Ascending aorta (tissue), 2 donors: ENCODE measurements at regions not wholly inside any gene's neighbourhood (a gene's known extent, or its start where the extent isn't known, plus 50 kb on each side); places are given as distances from the start of the nearest gene placed in this dataset.

Experiments
- DNase-seq, 2 donors: peaks; one replicate each; pipeline ENCODE4 v3.0.0-alpha.2; 2019; ENCODE audit warnings: low spot score in 2 of 2
- H3K27ac ChIP-seq, 2 donors: fragments of 200-600 bp; sonication (generic); one replicate each; pipeline ENCODE4 v1.5.1; 2016 to 2017; ENCODE audit warnings: mild to moderate bottlenecking in 1 of 2
- H3K27me3 ChIP-seq: fragments of 200-600 bp; sonication (generic); one replicate; pipeline ENCODE4 v1.5.1; 2017
- H3K36me3 ChIP-seq, 2 donors: fragments of 200-600 bp; sonication (generic); one replicate each; pipeline ENCODE4 v1.5.1; 2016
- H3K4me1 ChIP-seq, 2 donors: fragments of 200-600 bp; sonication (generic); one replicate each; pipeline ENCODE4 v1.5.1; 2016 to 2017; ENCODE audit warnings: mild to moderate bottlenecking in 1 of 2
- H3K4me3 ChIP-seq, 2 donors: fragments of 200-600 bp; sonication (generic); one replicate each; pipeline ENCODE4 v1.5.1; 2016 to 2017; ENCODE audit warnings: mild to moderate bottlenecking in 1 of 2
- H3K9me3 ChIP-seq, 2 donors: fragments of 200-600 bp; sonication (generic); one replicate each; pipeline ENCODE4 v1.5.1; 2016
- intact Hi-C: fragments of 100-400 bp; cut with DNase I; formaldehyde crosslinking; loops from one replicate; pipeline ENCODE4 v1.15.1; 2023
- TF ChIP-seq, protein P1 (sequence below), 3 experiments: fragments of 200-600 bp in 2 of 3; fragments of 450-650 bp in 1 of 3; sonication (generic) in 2 of 3; IDR thresholded peaks; one replicate each; pipeline ENCODE4 v1.5.1; 2016 to 2019; ENCODE audit warnings: antibody characterized with exemption in 3 of 3, mild to moderate bottlenecking in 1 of 3, moderate library complexity in 1 of 3

DNA sequence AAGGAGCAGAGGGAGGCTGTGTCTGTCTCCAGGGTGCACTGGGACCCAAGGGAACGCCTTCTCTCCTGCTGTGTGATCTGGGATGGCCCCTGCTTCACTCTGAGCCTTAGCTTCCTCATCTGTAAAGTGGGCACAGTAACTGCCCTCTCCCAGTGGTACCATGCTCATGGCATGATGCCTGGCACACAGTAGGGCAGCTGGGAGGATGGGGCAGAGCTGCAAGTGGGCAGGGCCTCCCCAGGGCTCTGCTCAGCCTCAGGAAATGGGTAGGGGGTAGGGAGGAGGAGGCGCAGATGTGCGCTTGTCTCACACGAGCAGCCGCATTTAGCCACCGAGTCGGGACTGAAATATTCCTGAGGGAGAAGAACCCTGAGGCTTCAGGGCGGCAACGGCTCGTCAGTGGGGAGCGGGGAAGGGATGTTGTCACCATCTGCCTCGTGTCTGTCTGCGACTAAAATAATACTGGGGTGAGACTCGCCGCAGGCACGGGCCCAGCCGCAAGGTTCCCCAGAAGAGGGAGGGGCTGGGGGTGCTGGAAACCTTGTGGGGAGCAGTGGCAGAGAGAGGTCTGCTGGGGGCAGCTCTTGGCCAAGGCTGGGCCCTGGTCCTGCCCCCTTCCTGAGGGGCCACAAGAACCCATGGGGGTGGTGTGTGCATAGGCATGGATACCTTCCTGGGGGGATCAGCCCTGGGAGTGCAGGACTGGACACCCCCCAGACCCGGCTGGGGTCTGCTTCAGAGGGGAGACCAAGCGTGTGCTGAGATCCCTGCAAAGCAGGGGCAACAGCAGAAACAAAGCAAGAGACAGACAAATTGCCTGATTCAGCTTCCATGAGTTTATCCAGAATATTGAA, 55.2 kb upstream of the PSD2 start:
- Histone ChIP-seq H3K36me3 (no peaks in the 10 kb centered on the region), H3K9me3 (no peaks in the 10 kb centered on the region), H3K27ac (no peak overlapping the region), H3K4me3 (no peak overlapping the region), H3K4me1 (peaks cover 0 to 7% of the 10 kb centered on the region in 2 donors), H3K27me3 (no peaks in the 10 kb centered on the region)
- TF ChIP-seq, protein P1, sequence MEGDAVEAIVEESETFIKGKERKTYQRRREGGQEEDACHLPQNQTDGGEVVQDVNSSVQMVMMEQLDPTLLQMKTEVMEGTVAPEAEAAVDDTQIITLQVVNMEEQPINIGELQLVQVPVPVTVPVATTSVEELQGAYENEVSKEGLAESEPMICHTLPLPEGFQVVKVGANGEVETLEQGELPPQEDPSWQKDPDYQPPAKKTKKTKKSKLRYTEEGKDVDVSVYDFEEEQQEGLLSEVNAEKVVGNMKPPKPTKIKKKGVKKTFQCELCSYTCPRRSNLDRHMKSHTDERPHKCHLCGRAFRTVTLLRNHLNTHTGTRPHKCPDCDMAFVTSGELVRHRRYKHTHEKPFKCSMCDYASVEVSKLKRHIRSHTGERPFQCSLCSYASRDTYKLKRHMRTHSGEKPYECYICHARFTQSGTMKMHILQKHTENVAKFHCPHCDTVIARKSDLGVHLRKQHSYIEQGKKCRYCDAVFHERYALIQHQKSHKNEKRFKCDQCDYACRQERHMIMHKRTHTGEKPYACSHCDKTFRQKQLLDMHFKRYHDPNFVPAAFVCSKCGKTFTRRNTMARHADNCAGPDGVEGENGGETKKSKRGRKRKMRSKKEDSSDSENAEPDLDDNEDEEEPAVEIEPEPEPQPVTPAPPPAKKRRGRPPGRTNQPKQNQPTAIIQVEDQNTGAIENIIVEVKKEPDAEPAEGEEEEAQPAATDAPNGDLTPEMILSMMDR (IDR thresholded peaks at IDR 0.05) = no peak
- intact Hi-C loops = no loop called here
- DNase-seq = no peak

DNA sequence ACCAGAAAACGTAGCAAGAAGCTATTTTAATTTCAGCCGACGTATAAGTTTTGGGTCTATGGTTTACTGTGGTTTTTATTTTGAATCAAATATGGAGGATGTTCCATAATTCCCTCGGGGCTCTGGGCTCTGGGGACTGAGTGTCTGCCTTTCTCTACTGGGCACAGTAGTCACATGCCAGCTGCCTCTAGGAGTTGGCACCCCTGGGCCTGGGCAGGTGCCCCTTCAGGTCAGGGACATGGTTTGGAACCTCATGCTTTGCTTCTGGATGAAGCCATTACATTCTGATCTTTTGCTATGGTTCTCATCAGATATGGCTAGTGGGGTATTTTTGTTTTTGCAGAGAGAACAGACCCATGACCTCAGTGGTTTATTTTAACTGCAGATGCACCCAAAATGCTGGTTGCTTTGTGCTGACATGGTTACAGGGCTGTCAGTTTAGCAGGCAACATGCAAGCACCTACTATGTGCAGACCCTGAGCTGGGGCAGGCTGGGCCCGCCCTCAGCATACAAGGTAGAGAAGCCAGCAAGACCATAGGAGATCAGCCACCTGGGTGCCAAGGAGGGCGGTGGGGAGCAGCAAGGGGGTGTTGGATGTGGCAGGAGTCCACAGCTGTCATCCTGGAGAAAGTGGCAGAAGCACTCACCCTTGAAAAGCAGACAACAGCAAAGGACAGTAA, 54.5 kb upstream of the PSD2 start:
- TF ChIP-seq, protein P1 (IDR thresholded peaks at IDR 0.05) = no peak
- intact Hi-C loops = loop anchor here (1.0 kb wide), 1 partner anchor 26 kb away; no protein-coding TSS in a partner anchor

DNA sequence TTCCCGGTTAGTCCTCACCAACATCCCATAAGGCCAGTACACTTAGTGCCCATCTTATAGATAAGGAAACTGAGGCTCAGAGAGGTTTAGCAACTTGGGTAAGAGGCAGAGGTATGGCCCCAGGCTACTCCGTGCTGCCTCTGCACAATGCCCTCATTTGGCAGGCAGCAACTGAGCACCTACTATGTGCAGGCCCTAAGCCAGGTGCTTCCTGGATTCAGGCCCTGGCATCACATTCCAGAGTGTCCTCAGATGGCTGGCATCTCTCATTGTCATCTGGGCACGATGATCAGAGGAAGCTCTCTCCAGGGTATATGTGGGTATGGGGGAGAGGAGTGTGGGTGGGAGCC, 53.8 kb upstream of the PSD2 start:
- H3K27ac ChIP-seq = no peak overlapping the region
- DNase-seq = no peak
- intact Hi-C loops = loop anchor here (1.0 kb wide), 1 partner anchor 26 kb away; no protein-coding TSS in a partner anchor
- no peaks in the 10 kb centered on the region for H3K9me3 ChIP-seq
- no peaks in the 10 kb centered on the region for H3K27me3 ChIP-seq
- no peak overlapping the region for H3K4me3 ChIP-seq
- H3K36me3 ChIP-seq = no peaks in the 10 kb centered on the region
- TF ChIP-seq, protein P1 (IDR thresholded peaks at IDR 0.05) = no peak
- peaks cover 5 to 20% of the 10 kb centered on the region in 2 donors for H3K4me1 ChIP-seq

More for the DNA sequence above, 54.5 kb upstream of the PSD2 start:
- H3K36me3 ChIP-seq = no peaks in the 10 kb centered on the region
- H3K27ac ChIP-seq = no peak overlapping the region
- H3K27me3 ChIP-seq = no peaks in the 10 kb centered on the region
- H3K9me3 ChIP-seq = no peaks in the 10 kb centered on the region
- H3K4me1 ChIP-seq = peaks cover 5 to 14% of the 10 kb centered on the region in 2 donors
- DNase-seq = no peak
- H3K4me3 ChIP-seq = no peak overlapping the region

DNA sequence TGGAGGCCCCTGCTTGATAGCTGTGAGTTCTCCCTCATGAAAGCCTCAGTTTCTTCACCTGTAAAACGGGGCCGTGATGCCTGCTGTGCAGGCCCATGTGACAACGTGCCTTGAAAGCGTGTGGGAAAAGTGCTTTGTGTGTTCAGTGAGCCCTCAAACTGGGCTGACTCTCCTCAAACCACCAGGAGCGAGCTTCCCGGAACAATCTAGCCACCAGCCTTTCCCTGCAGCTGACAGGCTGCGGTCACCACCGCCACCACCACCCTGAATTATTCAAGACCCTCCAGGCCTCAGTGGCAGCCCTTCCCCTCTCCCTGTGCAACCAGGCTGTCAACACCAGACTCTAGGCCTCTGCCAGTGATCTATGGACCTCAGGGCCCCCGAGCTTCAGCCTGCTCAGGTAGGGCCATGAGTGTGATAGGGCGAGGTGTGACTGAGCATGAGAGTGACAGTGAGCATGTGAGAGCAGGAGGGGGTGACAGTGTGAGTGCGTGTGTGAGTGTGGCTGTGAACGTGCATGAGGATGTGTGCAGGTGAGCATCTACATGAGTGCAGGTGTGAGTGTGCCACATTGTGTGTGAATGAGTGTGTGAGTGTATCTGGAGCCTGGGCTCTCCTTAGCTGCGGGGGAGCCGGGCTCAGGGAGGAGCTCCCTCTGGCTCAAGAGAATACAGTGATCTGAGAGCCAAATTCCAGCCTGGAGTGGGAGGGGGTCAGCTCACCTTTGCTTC, 53.3 kb upstream of the PSD2 start:
- no peaks in the 10 kb centered on the region for H3K9me3 ChIP-seq

More for the DNA sequence above, 53.3 kb upstream of the PSD2 start:
- intact Hi-C loops = no loop called here
- Histone ChIP-seq H3K4me3 (no peak overlapping the region), H3K4me1 (peaks cover 8 to 26% of the 10 kb centered on the region in 2 donors), H3K27ac (no peak overlapping the region), H3K36me3 (no peaks in the 10 kb centered on the region), H3K27me3 (no peaks in the 10 kb centered on the region)
- no peak for DNase-seq
- TF ChIP-seq, protein P1 (IDR thresholded peaks at IDR 0.05) = no peak
